Mammary epithelial cell (primary cell): ENCODE measurements at regions not wholly inside any gene's neighbourhood (a gene's known extent, or its start where the extent isn't known, plus 50 kb on each side); places are given as distances from the start of the nearest gene placed in this dataset.

ENCODE experiments used
- EZH2 ChIP-seq: IDR thresholded peaks from 2 replicates; pipeline ENCODE4 v1.6.1; 2012; ENCODE audit warnings: low read length, inconsistent platforms, borderline replicate concordance
- TF ChIP-seq, protein P1 (sequence below), 2 donors: IDR thresholded peaks in 1 of 2; conservative IDR thresholded peaks in 1 of 2; 2 replicates each; pipeline ENCODE4 v1.5.1; 2011 to 2012; ENCODE audit warnings: inconsistent platforms in 2 of 2, low read length in 2 of 2, mild to moderate bottlenecking in 2 of 2, control low read depth in 1 of 2, low read depth in 1 of 2; ENCODE audit not compliant: insufficient read depth in 1 of 2; ENCODE audit errors: extremely low read depth in 1 of 2

GRCh38 chr14:42947991-42948390, 1341.3 kb downstream of the LRFN5 start:
- TF ChIP-seq, protein P1, sequence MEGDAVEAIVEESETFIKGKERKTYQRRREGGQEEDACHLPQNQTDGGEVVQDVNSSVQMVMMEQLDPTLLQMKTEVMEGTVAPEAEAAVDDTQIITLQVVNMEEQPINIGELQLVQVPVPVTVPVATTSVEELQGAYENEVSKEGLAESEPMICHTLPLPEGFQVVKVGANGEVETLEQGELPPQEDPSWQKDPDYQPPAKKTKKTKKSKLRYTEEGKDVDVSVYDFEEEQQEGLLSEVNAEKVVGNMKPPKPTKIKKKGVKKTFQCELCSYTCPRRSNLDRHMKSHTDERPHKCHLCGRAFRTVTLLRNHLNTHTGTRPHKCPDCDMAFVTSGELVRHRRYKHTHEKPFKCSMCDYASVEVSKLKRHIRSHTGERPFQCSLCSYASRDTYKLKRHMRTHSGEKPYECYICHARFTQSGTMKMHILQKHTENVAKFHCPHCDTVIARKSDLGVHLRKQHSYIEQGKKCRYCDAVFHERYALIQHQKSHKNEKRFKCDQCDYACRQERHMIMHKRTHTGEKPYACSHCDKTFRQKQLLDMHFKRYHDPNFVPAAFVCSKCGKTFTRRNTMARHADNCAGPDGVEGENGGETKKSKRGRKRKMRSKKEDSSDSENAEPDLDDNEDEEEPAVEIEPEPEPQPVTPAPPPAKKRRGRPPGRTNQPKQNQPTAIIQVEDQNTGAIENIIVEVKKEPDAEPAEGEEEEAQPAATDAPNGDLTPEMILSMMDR (conservative IDR thresholded peaks at IDR 0.05 in 1 of 2, IDR thresholded peaks at IDR 0.05 in 1 of 2; ENCODE audit: extremely low read depth in 1 of 2, insufficient read depth in 1 of 2, low read depth in 1 of 2, low read length in 2 of 2), result no peak
- no peak for TF ChIP-seq EZH2
